ENCODE measurements at regions not wholly inside any gene's neighbourhood (a gene's known extent, or its start where the extent isn't known, plus 50 kb on each side); places are given as distances from the start of the nearest gene placed in this dataset.

- H3K9me3 ChIP-seq: no peaks in the 10 kb centered on the region
- intact Hi-C loops (cut with DNase I): no loop called here
- peaks cover 63% of the 10 kb centered on the region for H3K27me3 ChIP-seq (ENCODE audit: low read depth)
- H3K36me3 ChIP-seq: no peaks in the 10 kb centered on the region
- ATAC-seq (no peak), DNase-seq (no peak)
- H3K4me1 ChIP-seq: peaks cover 33% of the 10 kb centered on the region
- TF ChIP-seq CTCF (IDR thresholded peaks at IDR 0.05): no peak
- no peak overlapping the region for H3K4me3 ChIP-seq
- no peak overlapping the region for H3K27ac ChIP-seq
These were observed 142.5 kb upstream of the ZNF536 start for GRCh38 chr19:30229525-30230174.

GRCh38 chr19:30231408-30232318, 140.5 kb upstream of the ZNF536 start:
- DNase-seq: no peak
- intact Hi-C loops (cut with DNase I): no loop called here
- Histone ChIP-seq H3K27me3 (ENCODE audit: low read depth) (peaks cover 57% of the 10 kb centered on the region), H3K4me3 (no peak overlapping the region), H3K9me3 (no peaks in the 10 kb centered on the region), H3K27ac (no peak overlapping the region), H3K4me1 (peaks cover 18% of the 10 kb centered on the region), H3K36me3 (no peaks in the 10 kb centered on the region)
- TF ChIP-seq CTCF (IDR thresholded peaks at IDR 0.05): no peak
- ATAC-seq: no peak

DNA sequence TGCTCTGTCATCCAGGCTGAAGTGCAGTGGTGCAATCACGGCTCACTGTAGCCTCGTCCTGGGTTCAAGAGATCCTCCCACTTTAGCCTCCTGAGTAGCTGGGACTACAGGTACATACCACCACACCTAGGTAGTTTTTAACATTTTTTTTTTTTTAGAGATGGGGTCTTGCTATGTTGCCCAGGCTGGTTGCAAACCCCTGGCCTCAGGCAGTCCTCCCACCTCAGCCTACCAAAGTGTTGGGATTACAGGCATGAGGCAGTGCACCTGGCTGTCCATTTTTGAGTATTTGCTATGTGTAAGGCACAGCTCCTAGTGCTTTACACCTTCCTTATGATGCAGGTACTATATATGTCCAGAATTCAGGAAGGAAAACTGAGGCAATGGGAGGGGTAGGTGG, 138.8 kb upstream of the ZNF536 start:
- Histone ChIP-seq H3K4me1 (peaks cover 6% of the 10 kb centered on the region), H3K9me3 (no peaks in the 10 kb centered on the region), H3K4me3 (no peak overlapping the region), H3K27me3 (ENCODE audit: low read depth) (peaks cover 58% of the 10 kb centered on the region), H3K36me3 (no peaks in the 10 kb centered on the region), H3K27ac (no peak overlapping the region)
- ATAC-seq (no peak), DNase-seq (no peak)
- intact Hi-C loops (cut with DNase I): no loop called here
- TF ChIP-seq CTCF (IDR thresholded peaks at IDR 0.05): no peak

GRCh38 chr19:30235946-30236345, 136.2 kb upstream of the ZNF536 start:
- ATAC-seq (no peak), DNase-seq (no peak)
- H3K9me3 ChIP-seq: no peaks in the 10 kb centered on the region
- peaks cover 50% of the 10 kb centered on the region for H3K27me3 ChIP-seq (ENCODE audit: low read depth)
- H3K4me3 ChIP-seq: no peak overlapping the region
- no peaks in the 10 kb centered on the region for H3K36me3 ChIP-seq
- no peak for TF ChIP-seq CTCF (IDR thresholded peaks at IDR 0.05)
- intact Hi-C loops (cut with DNase I): no loop called here
- no peak overlapping the region for H3K27ac ChIP-seq
- H3K4me1 ChIP-seq: no peaks in the 10 kb centered on the region

GRCh38 chr19:30236587-30236986, 135.6 kb upstream of the ZNF536 start:
- peaks cover 45% of the 10 kb centered on the region for H3K27me3 ChIP-seq (ENCODE audit: low read depth)
- no peaks in the 10 kb centered on the region for H3K36me3 ChIP-seq
- TF ChIP-seq CTCF (IDR thresholded peaks at IDR 0.05): no peak
- no peak overlapping the region for H3K27ac ChIP-seq
- H3K9me3 ChIP-seq: no peaks in the 10 kb centered on the region
- no peaks in the 10 kb centered on the region for H3K4me1 ChIP-seq
- intact Hi-C loops (cut with DNase I): no loop called here
- ATAC-seq (no peak), DNase-seq (no peak)
- H3K4me3 ChIP-seq: no peak overlapping the region

Measured in lower lobe of right lung (tissue), 2 donors.